ENCODE measurements at regions not wholly inside any gene's neighbourhood (a gene's known extent, or its start where the extent isn't known, plus 50 kb on each side); places are given as distances from the start of the nearest gene placed in this dataset.

DNA sequence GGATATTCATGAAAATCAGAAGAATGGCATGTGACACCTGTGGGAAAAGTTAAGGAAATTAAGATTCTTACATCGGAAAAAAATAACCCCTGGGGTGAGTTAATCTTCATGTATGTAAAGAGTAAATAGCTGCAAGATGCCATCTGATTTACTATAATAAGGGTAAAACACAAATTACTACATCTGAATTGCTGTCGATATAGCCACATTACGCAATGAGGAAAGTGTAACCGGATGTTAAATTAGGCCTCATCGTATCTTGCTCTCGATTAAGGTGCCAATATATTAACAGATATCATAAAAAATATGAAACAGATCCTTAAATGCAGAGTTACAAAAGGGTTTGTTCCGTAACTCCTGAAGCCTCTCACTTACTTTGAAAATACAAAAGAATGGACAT is 87.4 kb upstream of the ID4 start:
- DNase-seq (ENCODE audit: low spot score) = no peak

- DNase-seq (ENCODE audit: low spot score) = no peak
These were observed 84.4 kb upstream of the ID4 start for GRCh38 chr6:19752746-19753145.

- no peak for DNase-seq (ENCODE audit: low spot score)
These were observed 83.3 kb upstream of the ID4 start for GRCh38 chr6:19753826-19754225.

DNA sequence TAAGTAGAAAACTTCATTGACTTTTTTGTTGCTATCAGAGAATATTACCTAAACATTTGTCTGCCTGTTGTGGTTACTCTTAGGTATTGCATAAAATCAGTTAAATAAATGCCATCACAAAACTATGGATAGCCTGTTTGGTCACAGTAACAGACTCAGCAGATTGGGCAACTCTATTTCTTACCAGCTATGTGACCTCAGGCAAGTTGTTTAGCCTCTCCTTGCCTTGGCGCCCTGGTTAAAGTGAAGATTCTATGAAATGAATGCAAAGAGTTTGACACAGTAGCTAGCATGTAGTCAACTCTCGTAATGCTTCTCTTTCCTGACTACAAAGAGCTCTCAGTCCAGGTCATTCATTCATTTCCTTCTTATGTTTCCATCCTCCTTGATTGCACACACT is 82.5 kb upstream of the ID4 start:
- DNase-seq (ENCODE audit: low spot score) = no peak

GRCh38 chr6:19755181-19755580 is 82.0 kb upstream of the ID4 start:
- no peak for DNase-seq (ENCODE audit: low spot score)

GRCh38 chr6:19757036-19757435 is 80.1 kb upstream of the ID4 start:
- DNase-seq (ENCODE audit: low spot score) = no peak

DNA sequence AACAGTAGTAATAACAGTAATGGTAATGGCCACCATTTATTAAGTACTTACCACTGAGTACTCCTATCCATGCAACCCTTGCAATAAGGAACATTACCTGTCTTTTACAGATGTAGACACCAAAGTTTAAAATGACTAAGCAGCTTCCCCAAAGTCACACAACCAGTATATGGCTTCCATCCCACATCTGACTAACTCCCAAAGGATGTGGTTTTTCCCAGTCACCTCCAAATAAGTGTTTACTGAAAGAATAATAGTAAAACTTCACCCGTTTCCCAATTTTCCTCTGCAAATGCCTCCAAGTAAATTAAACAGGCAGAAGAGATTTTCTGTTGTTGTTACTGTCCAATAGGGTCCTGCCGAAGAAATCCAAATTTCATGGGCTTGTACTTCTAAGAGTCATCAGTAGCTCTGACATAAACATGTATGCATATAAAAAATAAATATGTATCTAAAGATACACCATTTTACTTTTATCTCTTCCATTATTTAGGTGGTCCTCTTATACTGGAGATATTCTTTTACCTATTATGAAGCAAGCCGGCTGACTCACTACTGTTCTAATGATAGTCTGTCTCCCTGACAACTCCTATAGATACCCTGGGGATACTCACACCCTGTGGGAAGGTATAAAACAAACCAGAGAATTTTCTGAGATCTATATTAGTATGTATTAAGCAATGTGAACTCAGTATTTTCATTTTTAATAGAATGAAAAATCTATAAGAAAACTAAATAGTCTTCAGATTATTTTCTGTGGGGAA is 77.9 kb upstream of the ID4 start:
- peak; percentile 84 for DNase-seq (ENCODE audit: low spot score)

- no peak for DNase-seq (ENCODE audit: low spot score)
These were observed 76.0 kb upstream of the ID4 start for GRCh38 chr6:19761121-19761520.

GRCh38 chr6:19771753-19772336 is 65.3 kb upstream of the ID4 start:
- DNase-seq (ENCODE audit: low spot score) = no peak

DNA sequence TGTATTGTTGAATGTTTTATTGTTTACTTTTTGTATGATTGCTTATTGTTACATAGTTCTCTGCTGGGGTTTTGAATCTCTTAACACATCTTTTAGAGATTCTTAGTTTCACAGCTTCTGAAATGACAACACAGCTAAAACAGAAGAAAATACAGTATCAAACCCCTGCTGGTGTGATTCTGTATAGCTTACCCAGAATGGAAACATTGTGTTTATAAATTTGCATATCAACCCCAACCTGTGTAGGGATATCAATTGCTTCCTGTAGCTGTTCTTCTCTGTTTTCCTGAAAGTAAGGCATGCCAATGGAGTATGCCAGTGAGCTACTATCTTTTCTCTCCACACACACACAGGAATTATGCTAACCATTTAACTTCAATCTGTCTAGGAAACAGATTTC is 64.3 kb upstream of the ID4 start:
- DNase-seq (ENCODE audit: low spot score) = no peak

DNA sequence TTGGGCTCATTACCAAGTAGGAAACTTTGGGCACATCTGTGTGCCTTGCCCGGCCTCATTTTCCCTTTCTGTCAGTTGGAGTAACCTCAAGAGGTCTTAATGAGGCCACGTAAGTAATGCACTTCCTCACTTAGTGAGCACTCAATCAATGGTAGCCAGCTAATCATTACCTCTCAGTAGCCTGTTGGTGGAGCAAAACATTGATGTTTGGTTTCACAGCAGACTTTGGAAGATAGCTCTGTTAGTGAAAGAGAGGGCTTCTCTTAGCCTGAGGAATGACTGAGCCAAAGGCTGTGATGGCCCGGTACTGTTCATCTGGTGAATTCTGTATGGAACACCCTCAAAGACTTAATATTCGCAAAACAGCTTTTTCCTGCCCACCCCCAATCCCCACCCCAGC is 55.9 kb upstream of the ID4 start:
- no peak for DNase-seq (ENCODE audit: low spot score)

DNA sequence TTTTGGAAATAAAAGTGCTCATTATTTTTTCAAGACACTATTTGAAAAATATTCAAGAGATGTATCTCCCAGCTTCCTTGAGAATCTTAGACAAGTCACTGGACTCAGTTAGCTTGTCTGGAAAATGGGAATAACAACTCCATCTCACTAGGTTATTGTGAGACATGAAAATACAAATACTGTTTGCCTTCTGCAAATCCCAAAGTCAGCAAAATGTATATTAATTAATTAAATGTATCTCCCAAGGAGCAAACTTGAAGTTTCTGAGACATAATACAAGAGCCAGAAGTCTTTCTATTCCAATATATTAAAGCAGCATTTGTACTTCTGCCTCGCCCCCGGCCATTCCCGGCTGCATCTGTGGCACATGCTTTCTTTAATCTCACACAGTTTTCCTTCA is 54.6 kb upstream of the ID4 start:
- no peak for DNase-seq (ENCODE audit: low spot score)
